Activated CD8-positive, alpha-beta T cell treated with anti-CD3 and anti-CD28 coated beads for 36 hours (primary cell): ENCODE measurements at regions not wholly inside any gene's neighbourhood (a gene's known extent, or its start where the extent isn't known, plus 50 kb on each side); places are given as distances from the start of the nearest gene placed in this dataset.

ENCODE experiments used
- ATAC-seq: fragments of 200-7000 bp; cut with Tn5 transposase; one replicate; pipeline ENCODE4 v1.10.0; 2021; ENCODE audit warnings: mild to moderate bottlenecking, moderate library complexity
- CTCF ChIA-PET: fragments of 350-600 bp; sonication (Branson Sonifier 250); formaldehyde crosslinking; loops from one replicate; lab custom pipeline; 2021; ENCODE audit warnings: antibody characterized with exemption; lab: Charles Lee
- POLR2A ChIA-PET: fragments of 350-600 bp; sonication (Branson Sonifier 250); formaldehyde crosslinking; loops from one replicate; lab custom pipeline; 2021; ENCODE audit warnings: antibody characterized with exemption; lab: Charles Lee
- DNase-seq: peaks from one replicate; pipeline ENCODE4 v3.0.0-alpha.2; 2020
- H3K27ac Mint-ChIP-seq: one replicate; pipeline ENCODE4 v1.8.0; 2021; ENCODE audit warnings: mild to moderate bottlenecking, mixed read lengths
- H3K27me3 Mint-ChIP-seq: one replicate; pipeline ENCODE4 v1.8.0; 2021; ENCODE audit warnings: mixed read lengths
- H3K36me3 Mint-ChIP-seq: one replicate; pipeline ENCODE4 v1.8.0; 2021; ENCODE audit warnings: low read depth, mixed read lengths
- H3K4me1 Mint-ChIP-seq: one replicate; pipeline ENCODE4 v1.8.0; 2021; ENCODE audit warnings: low read depth, mixed read lengths
- H3K4me3 Mint-ChIP-seq: one replicate; pipeline ENCODE4 v1.8.0; 2021; ENCODE audit warnings: mild to moderate bottlenecking, moderate library complexity, mixed read lengths
- H3K9me3 Mint-ChIP-seq: one replicate; pipeline ENCODE4 v1.8.0; 2021; ENCODE audit warnings: mixed read lengths
- CTCF ChIP-seq: fragments of 200-600 bp; IDR thresholded peaks from one replicate; pipeline ENCODE4 v1.8.0; 2022; ENCODE audit warnings: antibody characterized with exemption, mild to moderate bottlenecking
- intact Hi-C: fragments of 100-400 bp; cut with micrococcal nuclease; formaldehyde crosslinking; loops from one replicate; pipeline ENCODE4 v1.10.0; 2022

GRCh38 chr3:22210693-22211092, 459.7 kb upstream of the ZNF385D start:
- Mint-ChIP-seq H3K4me1 (no peaks in the 10 kb centered on the region), H3K36me3 (no peaks in the 10 kb centered on the region), H3K27me3 (no peaks in the 10 kb centered on the region), H3K27ac (no peak overlapping the region), H3K4me3 (no peak overlapping the region), H3K9me3 (peaks cover 3% of the 10 kb centered on the region)
- DNase-seq = no peak
- TF ChIP-seq CTCF = no peak
- POLR2A ChIA-PET = no interaction called here
- intact Hi-C loops = no loop called here
- CTCF ChIA-PET = no interaction called here
- no peak for ATAC-seq

GRCh38 chr3:22216601-22217000, 465.6 kb upstream of the ZNF385D start:
- CTCF ChIA-PET = no interaction called here
- DNase-seq (no peak), ATAC-seq (no peak)
- POLR2A ChIA-PET = no interaction called here
- no peak overlapping the region for H3K27ac Mint-ChIP-seq
- no peak for TF ChIP-seq CTCF
- H3K9me3 Mint-ChIP-seq = peaks cover 6% of the 10 kb centered on the region
- no peaks in the 10 kb centered on the region for H3K36me3 Mint-ChIP-seq
- no peaks in the 10 kb centered on the region for H3K4me1 Mint-ChIP-seq
- intact Hi-C loops = no loop called here
- no peak overlapping the region for H3K4me3 Mint-ChIP-seq
- no peaks in the 10 kb centered on the region for H3K27me3 Mint-ChIP-seq

- no peaks in the 10 kb centered on the region for H3K36me3 Mint-ChIP-seq
- TF ChIP-seq CTCF = no peak
- H3K4me3 Mint-ChIP-seq = no peak overlapping the region
- H3K27ac Mint-ChIP-seq = no peak overlapping the region
- peaks cover 2% of the 10 kb centered on the region for H3K9me3 Mint-ChIP-seq
- ChIA-PET POLR2A (no interaction called here), CTCF (no interaction called here)
- ATAC-seq (no peak), DNase-seq (no peak)
- intact Hi-C loops = no loop called here
- H3K4me1 Mint-ChIP-seq = no peaks in the 10 kb centered on the region
- no peaks in the 10 kb centered on the region for H3K27me3 Mint-ChIP-seq
Observed at GRCh38 chr3:22225161-22225560, 474.2 kb upstream of the ZNF385D start.

GRCh38 chr3:22228705-22229104, 477.7 kb upstream of the ZNF385D start:
- Mint-ChIP-seq H3K36me3 (no peaks in the 10 kb centered on the region), H3K27ac (no peak overlapping the region), H3K4me1 (no peaks in the 10 kb centered on the region), H3K27me3 (no peaks in the 10 kb centered on the region), H3K4me3 (no peak overlapping the region), H3K9me3 (peaks cover 7% of the 10 kb centered on the region)
- TF ChIP-seq CTCF = no peak
- ChIA-PET CTCF (no interaction called here), POLR2A (no interaction called here)
- ATAC-seq (no peak), DNase-seq (no peak)
- intact Hi-C loops = no loop called here

- H3K9me3 Mint-ChIP-seq = peaks cover 4% of the 10 kb centered on the region
- no peaks in the 10 kb centered on the region for H3K27me3 Mint-ChIP-seq
- ATAC-seq = no peak
- no peak for TF ChIP-seq CTCF
- no peak overlapping the region for H3K4me3 Mint-ChIP-seq
- POLR2A ChIA-PET = no interaction called here
- intact Hi-C loops = no loop called here
- CTCF ChIA-PET = no interaction called here
- H3K4me1 Mint-ChIP-seq = no peaks in the 10 kb centered on the region
- no peak overlapping the region for H3K27ac Mint-ChIP-seq
- no peak for DNase-seq
- no peaks in the 10 kb centered on the region for H3K36me3 Mint-ChIP-seq
Observed at GRCh38 chr3:22231061-22231460, 480.1 kb upstream of the ZNF385D start.
